HG03342 (cell line): ENCODE measurements at regions not wholly inside any gene's neighbourhood (a gene's known extent, or its start where the extent isn't known, plus 50 kb on each side); places are given as distances from the start of the nearest gene placed in this dataset.

ENCODE experiments used
- ATAC-seq: cut with Tn5 transposase; IDR thresholded peaks from one replicate; pipeline ENCODE4 v1.9.1; 2021; ENCODE audit warnings: mild to moderate bottlenecking, moderate library complexity; ENCODE audit not compliant: unreplicated experiment

DNA sequence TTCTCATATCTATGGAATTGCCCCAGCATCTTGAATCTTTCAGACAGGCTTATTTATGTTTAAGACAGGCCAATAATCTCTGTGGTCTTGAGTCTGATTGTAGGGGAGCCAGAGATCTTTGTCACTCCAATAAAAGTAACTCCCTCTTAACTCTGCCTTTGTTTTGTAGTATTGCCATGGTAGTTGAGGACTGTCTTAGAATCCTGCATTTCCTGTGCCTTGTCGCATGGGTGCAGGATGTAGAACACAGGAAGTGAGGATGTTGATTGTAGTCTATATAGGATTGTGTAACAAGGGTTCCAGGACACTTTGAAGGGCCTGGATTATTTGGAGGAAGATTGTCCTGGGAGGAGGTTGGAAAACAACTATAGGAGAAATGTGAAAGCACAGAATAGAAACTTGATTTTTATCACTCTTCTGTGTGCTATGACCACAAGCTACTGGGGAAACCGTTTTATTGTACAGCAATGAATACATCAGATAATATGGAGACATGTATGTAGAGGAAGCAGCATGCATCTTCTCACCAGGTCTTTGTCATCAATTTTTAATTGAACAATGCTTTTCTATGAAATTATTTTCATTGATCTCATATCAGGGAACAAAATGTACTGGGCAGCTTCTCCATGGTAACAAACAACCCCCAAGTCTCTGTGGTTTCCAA, 411.7 kb downstream of the FGF9 start:
- ATAC-seq: no peak

DNA sequence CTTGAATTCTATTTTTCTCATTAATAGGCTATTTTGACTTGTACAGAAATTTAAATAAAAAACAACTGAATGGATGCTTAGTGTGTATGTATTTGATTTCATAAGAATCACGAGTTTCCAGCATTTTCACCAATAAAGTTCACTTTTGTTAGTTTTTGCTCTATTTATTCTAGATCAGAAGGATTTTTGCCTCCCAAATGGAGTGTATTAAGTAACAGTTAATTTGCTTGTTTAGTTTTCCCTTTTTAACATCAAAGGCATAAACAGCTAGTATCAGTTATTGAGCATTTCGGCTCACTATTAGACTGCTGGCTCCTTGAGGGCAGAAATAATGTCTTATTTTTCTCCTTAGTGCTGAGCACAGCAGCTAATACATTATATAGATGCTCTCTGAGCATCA, 414.1 kb downstream of the FGF9 start:
- ATAC-seq: no peak

DNA sequence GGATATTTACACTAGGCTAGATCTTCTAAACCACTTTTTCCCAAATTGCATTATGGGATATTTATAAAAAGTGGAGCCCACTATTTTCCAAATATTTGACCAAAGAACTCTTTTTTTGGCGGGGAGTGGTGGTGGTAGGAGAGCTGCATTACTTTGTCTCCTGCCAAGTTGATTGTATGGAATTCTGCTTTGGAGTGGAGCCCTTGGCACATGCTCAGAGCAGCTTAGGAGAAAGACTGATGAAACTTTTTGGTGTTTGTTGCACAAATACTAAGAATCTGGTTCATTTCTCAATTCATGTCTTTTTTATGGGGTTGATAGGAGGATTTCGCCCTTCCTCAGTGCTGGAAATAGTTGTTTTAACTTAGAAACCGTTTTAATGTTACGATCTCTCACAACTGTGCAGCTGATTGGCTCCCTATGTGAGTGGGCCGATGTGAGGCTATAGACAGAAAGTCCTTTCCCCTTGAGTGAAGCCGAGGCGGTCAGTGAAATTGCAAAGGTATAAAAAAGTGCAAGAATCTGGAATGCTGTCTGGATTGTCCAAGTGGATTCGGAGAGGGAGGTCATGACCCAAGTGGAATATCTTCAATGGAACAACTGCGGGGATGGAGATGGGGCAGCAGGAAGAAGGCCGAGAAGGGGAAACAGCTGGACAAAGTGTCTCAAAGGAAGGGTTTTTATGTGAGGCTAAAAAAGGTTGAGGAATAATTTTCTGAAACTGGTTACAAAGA, 415.9 kb downstream of the FGF9 start:
- ATAC-seq: no peak

DNA sequence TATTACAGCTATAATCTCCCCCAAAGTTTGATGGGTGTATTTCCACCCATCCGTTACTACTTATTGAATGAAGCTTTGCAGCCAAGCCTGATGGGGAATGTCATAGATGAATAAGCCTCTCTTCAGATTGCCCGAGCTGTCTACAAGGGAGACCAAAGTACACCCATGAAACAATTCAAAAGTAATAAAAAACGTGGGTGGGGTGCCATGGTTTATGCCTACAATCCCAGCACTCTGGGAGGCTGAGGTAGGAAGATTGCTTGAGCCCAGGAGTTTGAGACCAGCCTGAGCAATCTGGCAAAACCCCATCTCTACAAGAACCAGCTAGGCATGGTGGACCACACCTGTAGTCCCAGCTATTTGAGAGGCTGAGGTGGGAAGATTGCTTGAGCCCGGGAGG, 419.2 kb downstream of the FGF9 start:
- ATAC-seq: no peak

DNA sequence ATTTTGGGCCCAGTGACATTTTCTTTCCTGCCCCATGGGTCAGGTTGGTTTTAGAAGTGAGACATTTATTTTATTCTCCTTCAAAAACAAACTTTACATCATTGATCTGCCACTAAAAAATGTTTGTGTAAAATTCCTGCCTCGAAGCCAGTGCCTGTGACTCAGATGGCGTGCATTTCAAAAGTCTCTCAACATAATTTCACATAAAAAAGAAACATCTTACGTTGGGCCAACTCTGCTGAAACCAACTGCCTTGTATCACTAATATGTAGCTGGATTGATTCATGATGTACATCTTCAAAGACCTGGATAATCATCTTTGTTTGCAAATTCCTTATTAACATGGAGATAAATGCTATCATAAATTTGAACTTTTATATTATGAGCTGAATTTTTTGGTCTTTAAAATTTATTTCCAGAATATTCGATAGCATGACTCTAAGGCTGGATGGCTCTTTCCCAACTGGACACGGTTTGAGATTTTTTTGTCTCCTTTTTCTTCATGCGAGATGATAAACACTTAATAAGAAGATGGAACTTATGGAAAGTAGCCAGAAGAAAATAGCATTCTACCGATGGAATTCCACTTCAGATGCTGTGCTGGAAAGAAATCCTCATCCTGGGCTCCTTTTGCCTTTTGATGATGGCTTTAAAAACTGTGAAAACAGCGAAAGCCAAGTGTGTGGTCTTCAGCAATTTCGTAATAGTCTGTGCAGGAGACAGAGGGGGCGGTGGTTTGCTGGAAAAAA, 420.5 kb downstream of the FGF9 start:
- no peak for ATAC-seq

DNA sequence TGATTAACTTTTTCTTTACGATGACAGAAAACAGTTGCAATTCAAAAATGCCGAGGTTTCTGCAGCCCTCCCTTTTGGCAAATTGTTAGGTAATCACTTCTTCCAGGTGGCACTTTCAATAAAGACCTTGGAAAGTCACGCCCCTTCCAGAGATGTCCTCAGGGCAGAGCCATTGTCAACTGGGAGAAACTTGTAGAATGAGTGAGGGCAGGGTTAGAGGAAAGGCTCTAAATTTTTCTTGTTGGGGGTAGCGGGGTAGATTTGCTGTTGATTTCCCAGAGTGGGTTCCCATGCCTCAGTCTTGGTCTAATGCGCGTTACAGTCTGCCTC, 421.1 kb downstream of the FGF9 start:
- no peak for ATAC-seq

DNA sequence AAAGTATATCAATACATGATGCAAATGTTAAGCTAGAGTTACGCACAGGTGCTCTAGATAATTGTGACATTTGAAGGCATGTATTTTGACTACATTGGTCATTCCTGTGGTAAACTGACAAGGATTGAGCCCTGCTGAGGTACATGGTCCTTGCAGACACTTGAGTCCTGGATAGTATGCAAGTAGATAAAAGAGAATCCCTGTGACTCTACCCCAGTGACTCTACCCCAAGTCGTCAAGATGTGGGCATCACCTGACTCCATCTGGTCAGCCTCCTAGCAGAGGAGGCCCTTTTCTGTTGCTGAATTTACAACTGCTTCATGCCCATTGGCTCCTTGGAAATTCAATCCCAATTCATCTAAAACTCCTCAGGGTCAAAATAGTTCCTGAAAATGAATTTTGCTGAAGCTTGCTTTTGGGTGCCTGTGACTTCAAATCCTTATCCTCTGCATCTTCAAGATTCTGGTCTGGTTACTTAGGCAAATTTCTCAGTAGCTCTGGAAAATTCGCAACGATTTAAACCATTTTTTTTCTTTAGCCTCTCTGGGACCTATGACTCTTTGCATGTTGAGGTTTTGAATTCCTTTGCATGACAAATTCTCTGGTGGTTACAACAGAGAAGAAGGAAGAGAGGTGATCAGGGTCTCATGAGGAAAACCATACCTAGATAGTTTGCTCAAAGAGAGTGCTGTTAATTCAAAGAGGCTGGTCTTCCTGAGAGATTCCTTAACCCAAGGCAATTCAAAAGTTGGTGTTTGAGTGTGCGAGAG, 422.1 kb downstream of the FGF9 start:
- no peak for ATAC-seq

DNA sequence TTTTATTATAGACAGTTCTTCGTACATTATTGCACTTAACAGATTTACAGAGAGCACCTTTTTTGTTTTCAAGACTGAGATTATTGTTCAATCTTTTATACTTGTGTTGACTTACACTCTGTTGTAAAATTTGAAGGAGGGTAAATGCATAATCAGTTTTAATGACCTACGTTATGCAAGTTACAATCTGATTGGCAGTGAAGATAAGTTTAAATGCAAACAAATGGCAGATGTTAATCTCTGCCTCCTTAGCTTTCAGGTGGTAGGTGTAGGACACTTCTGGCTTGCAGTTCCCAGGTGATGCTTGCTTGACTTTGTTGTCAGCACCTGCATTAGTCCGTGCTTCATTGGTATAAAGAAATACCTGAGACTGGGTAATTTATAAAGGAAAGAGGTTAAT, 424.9 kb downstream of the FGF9 start:
- no peak for ATAC-seq

DNA sequence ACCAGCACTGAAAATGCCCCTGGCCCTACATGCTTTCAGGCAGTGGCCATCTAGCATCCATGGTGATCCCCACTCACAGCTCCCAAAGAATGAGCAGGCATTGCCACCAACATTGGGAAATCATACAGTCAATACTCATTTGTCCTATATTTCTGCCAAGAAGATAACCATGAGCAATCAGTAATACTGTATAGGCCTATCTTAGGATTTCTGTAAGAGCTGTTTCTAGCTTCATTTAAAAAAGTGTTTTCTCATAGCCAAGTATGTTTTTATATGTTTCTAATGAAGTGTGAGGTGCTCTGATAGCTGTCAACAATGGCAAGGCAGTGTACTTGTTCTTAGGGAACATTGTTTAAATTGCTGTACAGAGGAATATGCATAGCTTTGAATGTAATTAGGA, 428.7 kb downstream of the FGF9 start:
- ATAC-seq: no peak

DNA sequence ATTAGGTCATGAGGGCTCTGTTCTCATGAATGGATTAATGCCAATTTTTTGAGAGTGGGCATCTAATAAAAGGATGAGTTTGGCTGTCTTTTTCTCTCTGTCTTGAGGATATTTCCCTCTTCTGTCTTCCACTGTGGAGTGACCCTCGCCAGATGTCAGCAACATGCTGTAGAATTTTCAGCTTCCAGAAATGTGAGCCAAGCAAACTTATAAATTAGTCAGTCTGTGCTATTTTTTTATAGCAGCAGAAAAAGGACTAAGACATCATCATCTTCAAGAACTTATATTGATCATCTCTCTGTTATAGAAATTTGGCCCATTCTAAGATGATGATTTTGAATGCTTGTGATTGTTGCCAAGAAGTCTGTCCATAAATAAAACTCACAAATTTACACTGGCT, 431.4 kb downstream of the FGF9 start:
- ATAC-seq: no peak

DNA sequence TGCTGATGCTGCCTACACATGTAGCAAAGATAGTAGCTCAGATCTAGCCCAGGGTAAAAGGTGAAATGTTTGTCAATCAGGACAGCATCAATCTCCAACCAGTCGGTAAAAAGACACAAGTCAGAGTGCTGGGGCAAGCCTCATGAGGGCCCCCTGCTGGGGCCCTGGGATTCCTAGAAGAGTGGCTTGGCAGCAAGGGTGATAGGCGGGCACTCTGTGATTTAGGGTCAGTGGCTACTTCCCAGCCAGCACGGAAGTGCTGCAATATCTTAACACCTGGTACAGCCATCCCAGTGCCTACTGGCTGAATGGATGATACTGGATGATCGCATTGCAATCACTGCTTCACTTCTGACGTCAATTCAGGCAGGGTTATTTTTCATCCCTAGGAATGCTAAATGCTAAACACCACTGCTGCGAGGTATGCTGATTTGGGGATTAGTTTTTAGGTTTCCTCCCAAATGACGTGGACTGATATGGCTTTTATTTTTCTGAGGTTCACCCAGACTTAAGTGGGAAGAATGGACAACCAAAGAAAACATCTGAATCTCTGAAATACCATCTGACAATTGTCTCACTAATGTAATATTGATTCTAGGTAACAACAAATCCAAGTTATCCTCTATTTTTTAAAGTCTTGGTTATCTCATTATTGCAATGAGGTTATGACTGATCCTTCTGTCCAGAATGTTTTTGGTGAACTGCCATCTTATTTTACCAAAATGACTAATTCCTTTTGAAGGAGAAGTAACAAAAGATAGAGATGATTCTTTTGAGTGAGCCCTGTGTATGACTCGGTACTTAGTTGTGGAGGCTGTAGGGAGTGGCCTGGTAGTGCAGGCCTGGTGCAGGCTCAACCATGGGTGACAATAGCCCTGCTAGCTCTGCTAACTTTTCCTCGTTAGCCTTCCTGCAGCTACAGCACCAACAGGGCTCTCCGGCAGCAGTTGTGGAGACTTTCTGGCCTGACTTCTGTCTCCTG, 432.5 kb downstream of the FGF9 start:
- ATAC-seq: no peak

DNA sequence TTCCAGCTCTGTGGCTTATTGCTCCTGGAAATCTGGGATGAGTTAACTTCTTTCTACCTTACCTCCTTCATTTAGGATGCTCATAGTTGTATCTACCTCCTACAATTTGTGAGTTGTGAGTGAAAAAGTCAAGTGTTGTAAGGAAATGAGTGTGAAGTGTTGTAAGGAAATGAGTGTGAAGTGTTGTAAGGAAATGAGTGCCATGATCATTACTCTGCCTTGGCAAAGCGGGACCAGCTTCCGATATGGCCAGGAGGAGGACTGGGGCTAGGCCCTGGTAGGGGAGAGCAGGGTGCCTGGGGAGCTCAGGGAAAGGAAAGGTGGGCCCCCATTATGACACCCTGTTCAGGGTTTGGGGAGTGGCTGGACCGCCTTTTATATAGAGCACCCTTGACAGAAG, 435.2 kb downstream of the FGF9 start:
- no peak for ATAC-seq

DNA sequence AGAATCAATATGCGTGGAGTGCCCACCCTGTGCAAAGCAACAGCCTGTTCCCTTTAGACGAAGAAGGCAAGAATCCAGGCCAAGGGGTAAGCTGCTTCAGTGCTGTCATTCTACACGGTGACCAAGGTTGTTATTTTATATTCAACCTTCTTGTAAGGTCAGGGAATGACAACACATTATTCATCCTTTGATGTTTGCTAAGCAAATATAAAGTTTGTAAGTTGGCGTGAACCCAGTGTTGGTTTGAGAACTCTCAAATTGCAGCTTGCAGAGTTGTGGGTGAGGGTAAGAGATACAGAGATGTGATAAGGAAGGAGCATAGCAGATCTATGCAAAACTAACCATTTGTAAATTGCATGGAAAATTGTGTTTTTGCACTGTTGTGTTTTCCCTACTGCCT, 436.7 kb downstream of the FGF9 start:
- no peak for ATAC-seq

DNA sequence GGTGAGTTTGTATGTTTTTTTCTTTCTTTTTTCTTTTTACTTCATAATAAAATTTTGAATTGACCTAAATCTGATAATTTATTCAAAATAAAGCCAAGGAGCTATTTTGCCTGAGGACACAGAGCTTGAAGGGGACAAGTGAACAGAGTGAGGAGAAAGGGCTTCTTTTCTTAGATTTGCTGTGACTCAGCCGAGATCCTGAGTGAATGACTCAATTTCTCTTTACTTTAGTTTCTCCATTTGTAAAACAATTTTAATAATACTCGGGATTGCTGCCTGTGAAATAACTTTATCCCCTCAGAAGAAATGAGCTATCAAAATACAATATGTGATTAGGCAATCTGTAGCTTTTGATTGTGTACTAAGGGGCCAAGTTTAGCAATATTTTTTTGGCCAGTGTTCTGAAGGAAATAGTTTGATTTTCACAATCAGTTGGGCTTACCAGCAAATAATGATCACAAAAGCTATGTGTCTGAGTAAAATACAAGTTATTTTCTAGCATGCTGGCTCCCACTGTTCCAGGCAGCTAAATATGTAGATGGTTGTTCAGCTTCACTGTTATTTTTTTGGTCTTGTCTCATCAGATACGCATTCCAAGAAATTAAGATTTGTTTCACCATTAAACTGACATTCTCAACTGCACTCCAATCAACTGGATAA, 437.5 kb downstream of the FGF9 start:
- no peak for ATAC-seq

DNA sequence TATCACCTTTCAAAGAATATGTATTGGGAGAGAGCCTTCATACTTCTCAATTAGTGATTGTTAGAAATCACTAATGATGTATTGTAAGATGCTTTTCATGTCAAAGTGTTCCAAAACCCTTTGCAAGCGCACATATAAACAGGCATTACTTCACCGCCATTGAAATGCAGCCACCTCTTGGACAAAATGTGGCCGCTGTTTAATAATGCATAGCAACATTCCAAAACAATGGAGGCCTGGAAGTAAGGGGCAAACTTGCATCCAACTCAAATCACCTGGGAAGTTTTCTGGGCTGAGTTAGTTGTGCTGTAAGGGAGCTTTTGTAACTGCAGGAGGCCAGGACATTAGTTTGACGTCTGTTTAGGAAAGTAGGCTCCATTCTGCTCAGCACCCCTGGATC, 438.1 kb downstream of the FGF9 start:
- no peak for ATAC-seq

DNA sequence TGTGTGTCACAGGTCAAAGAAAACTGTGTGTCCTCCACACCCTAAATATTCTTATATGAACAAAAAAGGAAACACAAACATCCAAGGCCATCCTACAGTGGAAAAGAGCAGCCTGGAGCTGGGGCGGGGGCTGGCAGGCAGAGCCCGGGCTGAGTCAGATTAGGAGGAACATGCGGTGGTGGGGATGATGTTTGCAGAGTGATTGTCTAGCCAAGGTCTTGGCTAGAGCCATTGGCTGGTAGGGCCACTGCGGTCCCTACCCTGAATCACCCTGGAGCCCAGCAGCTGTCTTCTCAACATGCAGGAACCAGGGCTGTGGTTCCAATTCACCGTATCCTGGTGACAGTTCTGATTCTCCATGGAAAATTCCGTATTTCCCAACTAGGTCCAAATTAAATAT, 439.5 kb downstream of the FGF9 start:
- ATAC-seq: no peak

DNA sequence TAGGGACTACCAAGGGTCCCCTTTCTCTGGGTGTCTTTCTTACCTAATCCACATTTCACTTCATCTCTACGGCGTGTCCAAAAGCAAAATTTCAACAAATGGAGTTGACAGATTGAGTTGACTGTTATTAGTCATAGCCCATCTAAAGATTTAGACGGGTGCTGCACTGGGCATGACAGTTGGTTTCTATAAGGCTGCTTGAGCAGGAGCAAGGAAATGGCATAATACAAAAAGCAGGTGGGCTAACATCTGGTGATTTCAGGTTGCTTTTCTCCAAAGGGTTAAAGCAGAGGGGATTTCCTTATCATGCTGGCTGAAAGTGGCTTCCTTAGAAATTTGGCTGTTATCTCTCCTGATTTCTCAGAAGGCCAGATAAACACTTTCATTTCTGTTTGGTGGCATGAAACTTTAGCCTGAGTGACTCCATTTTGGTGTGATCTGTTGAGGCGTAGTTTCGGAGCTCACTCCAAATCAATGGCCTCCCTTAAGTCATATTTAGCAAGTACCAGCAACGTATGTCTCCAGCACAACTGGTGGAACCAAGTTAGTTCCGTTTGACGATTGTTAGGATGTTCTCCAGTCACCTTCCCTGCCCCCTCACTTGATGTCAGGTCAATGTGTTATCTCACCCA, 440.4 kb downstream of the FGF9 start:
- ATAC-seq: no peak

DNA sequence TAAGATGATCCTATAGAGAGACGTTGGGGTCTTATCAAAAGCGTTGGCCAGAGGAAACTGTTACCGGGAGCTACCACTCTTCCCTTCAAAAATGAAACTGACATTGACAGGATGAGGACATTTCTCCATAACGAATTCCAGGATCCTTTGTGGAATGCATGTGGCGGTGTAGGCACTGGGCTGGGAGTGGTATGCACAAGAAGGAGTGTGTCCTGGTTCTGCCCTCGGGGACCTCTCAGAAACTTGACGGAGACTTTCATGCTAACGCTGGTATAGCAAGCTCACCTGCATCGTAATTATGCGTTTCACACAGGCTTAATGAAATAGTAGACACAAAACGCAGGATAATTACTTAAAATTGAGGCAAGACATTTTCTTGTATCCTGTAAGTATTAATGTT, 441.1 kb downstream of the FGF9 start:
- no peak for ATAC-seq

DNA sequence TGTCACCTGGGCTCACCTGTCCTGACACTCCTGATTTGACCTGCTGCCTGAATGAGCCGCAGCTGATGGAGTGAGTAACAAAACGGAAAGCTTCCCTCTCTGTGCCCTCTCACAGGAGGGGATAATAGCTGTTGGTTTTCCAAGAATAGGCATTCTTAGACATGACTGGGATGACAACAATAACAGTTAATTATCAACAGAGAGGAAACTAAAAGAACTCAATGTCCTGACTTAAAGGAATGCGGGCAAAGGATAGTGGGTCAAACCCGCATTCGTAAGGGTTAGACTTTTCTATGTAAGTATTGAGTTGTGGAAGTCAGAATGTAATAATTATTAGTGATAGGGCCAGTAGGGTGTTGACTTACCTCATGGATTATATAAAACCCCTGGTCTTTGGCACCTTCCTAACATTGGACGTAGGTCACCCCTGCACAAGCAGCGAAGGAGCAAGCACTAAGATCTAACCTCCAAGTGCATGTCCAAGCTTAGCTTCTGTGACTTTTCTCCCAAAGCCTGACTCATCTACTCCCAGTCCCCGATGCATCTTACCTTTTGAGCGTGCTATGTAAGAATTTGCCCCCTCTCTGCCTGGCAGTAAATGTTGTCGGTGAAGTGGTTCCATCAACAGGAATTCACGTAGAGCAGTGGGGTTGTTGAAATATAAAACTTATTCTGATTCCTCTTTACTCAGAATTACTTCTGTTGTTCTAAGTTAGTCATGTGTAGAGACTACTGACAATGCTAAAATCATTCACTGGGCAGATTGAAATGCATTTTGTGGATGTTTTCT, 442.3 kb downstream of the FGF9 start:
- ATAC-seq: no peak
